Upper lobe of left lung (tissue), 4 donors: ENCODE measurements at regions not wholly inside any gene's neighbourhood (a gene's known extent, or its start where the extent isn't known, plus 50 kb on each side); places are given as distances from the start of the nearest gene placed in this dataset.

Experiments used
- POLR2A ChIP-seq, 4 donors: fragments of 450-650 bp; IDR thresholded peaks; one replicate each; pipeline ENCODE4 v1.5.1; 2016 to 2017; ENCODE audit warnings: antibody characterized with exemption in 4 of 4, mild to moderate bottlenecking in 2 of 4
- POLR2AphosphoS5 ChIP-seq, 2 donors: sonication (generic); formaldehyde crosslinking; IDR thresholded peaks; one replicate each; pipeline ENCODE4 v1.5.1; 2017; ENCODE audit warnings: antibody characterized with exemption in 2 of 2

DNA sequence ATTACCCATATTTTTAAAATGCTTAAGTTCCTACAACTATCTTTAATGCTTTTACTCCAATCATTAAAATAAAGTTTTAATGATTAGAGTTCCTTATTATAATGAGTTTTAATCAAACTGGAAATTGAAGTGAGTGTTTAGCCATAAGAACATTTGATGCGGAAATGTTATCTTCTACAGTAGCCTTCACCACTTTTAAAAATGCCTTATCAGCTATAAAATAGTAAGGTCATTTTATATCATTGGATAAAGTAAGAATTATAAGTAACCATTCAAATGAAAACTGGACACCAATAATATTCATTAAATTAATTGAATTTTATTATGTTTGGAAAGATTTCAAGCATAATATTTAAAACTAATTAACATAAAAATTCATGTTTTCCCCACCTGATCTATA lies 825.0 kb upstream of the ROBO1 start:
- TF ChIP-seq POLR2A (IDR thresholded peaks at IDR 0.05) = no peak
- no peak for TF ChIP-seq POLR2AphosphoS5 (IDR thresholded peaks at IDR 0.05)
